ENCODE measurements at regions not wholly inside any gene's neighbourhood (a gene's known extent, or its start where the extent isn't known, plus 50 kb on each side); places are given as distances from the start of the nearest gene placed in this dataset.
"Not testable (repeated sequence)": the region's sequence is repeated elsewhere in the genome, so short reads cannot be mapped to it uniquely, and the experiment has no call there.

DNA sequence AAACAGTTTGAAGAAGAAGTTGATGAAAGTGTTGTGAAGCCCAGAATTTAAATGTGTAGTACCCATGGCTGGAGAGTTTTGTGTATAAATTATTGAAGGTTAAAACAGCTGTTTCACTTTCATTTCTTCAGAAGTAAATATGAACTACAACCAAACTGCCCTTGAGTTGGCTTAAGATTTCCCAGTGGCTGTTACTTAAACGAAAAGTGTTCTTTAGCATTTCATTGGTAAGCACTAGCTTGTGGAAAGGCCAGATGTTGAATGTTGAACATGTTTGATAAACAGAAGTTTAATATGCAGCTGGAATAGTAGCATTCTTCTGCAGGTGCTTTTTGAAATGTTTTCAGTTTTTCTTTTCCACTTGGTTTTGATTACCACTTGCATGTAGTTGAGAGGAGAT, 83.2 kb upstream of the TNRC6B start:
- peak in 1 of 4 experiments; percentile 51 for ATAC-seq (replicated peaks in 1 of 4)
- peaks cover 0 to 4% (median 0%) of the 10 kb centered on the region in 3 donors for H3K9me3 Mint-ChIP-seq
- Histone ChIP-seq H3K9me3 (no peaks in the 10 kb centered on the region), H3K27me3 (replicated peaks in 1 of 2; ENCODE audit: control insufficient read depth in 2 of 2, extremely low read depth in 1 of 2, insufficient read depth in 2 of 2, low read length in 1 of 2) (no peaks in the 10 kb centered on the region), H3K4me1 (ENCODE audit: control insufficient read depth in 1 of 2, extremely low read depth in 1 of 2, insufficient read depth in 2 of 2, low read length in 2 of 2) (peaks cover 16 to 37% of the 10 kb centered on the region in 2 experiments), H3K4me3 (ENCODE audit: control insufficient read depth in 1 of 2, extremely low read depth in 1 of 2, low read length in 1 of 2) (no peak overlapping the region), H3K27ac (ENCODE audit: low read length) (no peak overlapping the region), H3K36me3 (ENCODE audit: control insufficient read depth in 2 of 2, extremely low read depth in 1 of 2, insufficient read depth in 1 of 2, low read length in 1 of 2) (no peaks in the 10 kb centered on the region)
- H3K27me3 Mint-ChIP-seq: no peaks in the 10 kb centered on the region
- CTCF ChIA-PET: interaction anchor here (0.6 to 1.4 kb wide), 2 partner anchors 252 to 598 kb away, joined by 3 to 6 read pairs; partner anchors contain the start of gene ADSL (in 1 of the 2)
- POLR2A ChIA-PET: interaction anchor here in 1 of 2 donors (0.6 kb wide), 1 partner anchor 275 kb away, joined by 4 read pairs; no protein-coding TSS in a partner anchor
- 0% methylated on average over 1 of the region's 1 CpG for WGBS (ENCODE audit: insufficient coverage)
- peaks cover 75 to 79% (median 76%) of the 10 kb centered on the region in 3 donors for H3K4me1 Mint-ChIP-seq
- peaks cover 4% of the 10 kb centered on the region for H3K36me3 Mint-ChIP-seq
- H3K27ac Mint-ChIP-seq: peak overlapping the region; percentile 32 to 52
- DNase-seq: peak in 1 of 35 experiments; percentile 33
- H3K4me3 Mint-ChIP-seq: peak overlapping the region; percentile 46 to 56 (median 50)

DNA sequence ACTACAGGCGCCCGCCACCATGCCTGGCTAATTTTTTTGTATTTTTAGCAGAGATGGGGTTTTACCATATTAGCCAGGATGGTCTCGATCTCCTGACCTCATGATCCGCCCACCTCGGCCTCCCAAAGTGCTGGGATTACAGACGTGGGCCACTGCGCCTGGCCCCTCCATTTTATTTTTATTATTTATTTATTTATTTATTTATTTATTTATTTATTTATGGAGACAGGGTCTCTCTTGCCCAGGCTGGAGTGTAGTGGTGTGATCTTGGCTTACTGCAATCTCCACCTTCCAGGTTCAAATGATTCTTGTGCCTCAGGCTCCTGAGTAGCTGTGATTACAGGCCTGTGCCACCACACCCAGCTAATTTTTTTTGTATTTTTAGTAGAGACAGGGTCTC, 77.8 kb upstream of the TNRC6B start:
- CTCF ChIA-PET; H3K27ac ChIP-seq (ENCODE audit: low read length); DNase-seq; H3K27me3 ChIP-seq (replicated peaks in 1 of 2; ENCODE audit: control insufficient read depth in 2 of 2, extremely low read depth in 1 of 2, insufficient read depth in 2 of 2, low read length in 1 of 2); H3K36me3 Mint-ChIP-seq; H3K27ac Mint-ChIP-seq; H3K27me3 Mint-ChIP-seq; H3K9me3 Mint-ChIP-seq; H3K4me3 Mint-ChIP-seq; H3K9me3 ChIP-seq; H3K4me3 ChIP-seq (ENCODE audit: control insufficient read depth in 1 of 2, extremely low read depth in 1 of 2, low read length in 1 of 2); ATAC-seq (replicated peaks in 1 of 4); H3K36me3 ChIP-seq (ENCODE audit: control insufficient read depth in 2 of 2, extremely low read depth in 1 of 2, insufficient read depth in 1 of 2, low read length in 1 of 2): not testable (repeated sequence)
- WGBS (ENCODE audit: insufficient coverage): no CpG with 5 or more reads among the region's 7 CpGs
- POLR2A ChIA-PET: interaction anchor here (0.6 to 1.0 kb wide), 2 partner anchors 26 to 212 kb away, joined by 3 read pairs; no protein-coding TSS in a partner anchor
- peaks cover 13 to 18% of the 10 kb centered on the region in 2 experiments for H3K4me1 ChIP-seq (ENCODE audit: control insufficient read depth in 1 of 2, extremely low read depth in 1 of 2, insufficient read depth in 2 of 2, low read length in 2 of 2)
- H3K4me1 Mint-ChIP-seq: peaks cover 63 to 66% (median 63%) of the 10 kb centered on the region in 3 donors

DNA sequence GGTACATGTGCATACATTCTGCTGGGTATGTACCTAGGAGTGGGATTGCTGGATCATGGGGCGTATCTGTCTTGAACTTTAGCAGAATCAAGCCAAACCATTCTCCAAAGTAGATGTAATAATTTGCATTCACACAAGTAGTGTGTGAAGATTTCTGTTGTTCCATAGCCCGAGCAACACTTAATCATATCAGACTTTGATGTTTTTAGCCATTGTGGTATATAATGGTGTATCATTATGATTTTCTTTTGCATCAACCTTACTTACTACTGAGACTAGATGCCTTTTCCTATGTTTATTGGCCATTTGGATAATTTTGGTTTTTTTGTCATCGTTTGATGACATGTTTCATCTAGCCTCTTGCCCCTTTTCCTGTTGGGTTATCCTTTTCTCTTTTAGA, 72.0 kb upstream of the TNRC6B start:
- no peak for ATAC-seq (replicated peaks in 1 of 4)
- Histone ChIP-seq H3K36me3 (ENCODE audit: control insufficient read depth in 2 of 2, extremely low read depth in 1 of 2, insufficient read depth in 1 of 2, low read length in 1 of 2) (no peaks in the 10 kb centered on the region), H3K9me3 (no peaks in the 10 kb centered on the region), H3K4me3 (ENCODE audit: control insufficient read depth in 1 of 2, extremely low read depth in 1 of 2, low read length in 1 of 2) (no peak overlapping the region), H3K4me1 (ENCODE audit: control insufficient read depth in 1 of 2, extremely low read depth in 1 of 2, insufficient read depth in 2 of 2, low read length in 2 of 2) (peaks cover 17 to 25% of the 10 kb centered on the region in 2 experiments), H3K27ac (ENCODE audit: low read length) (no peak overlapping the region), H3K27me3 (replicated peaks in 1 of 2; ENCODE audit: control insufficient read depth in 2 of 2, extremely low read depth in 1 of 2, insufficient read depth in 2 of 2, low read length in 1 of 2) (no peaks in the 10 kb centered on the region)
- no CpG with 5 or more reads among the region's 3 CpGs for WGBS (ENCODE audit: insufficient coverage)
- Mint-ChIP-seq H3K27me3 (no peaks in the 10 kb centered on the region), H3K4me1 (peaks cover 81 to 86% (median 81%) of the 10 kb centered on the region in 3 donors), H3K4me3 (peak overlapping the region in 1 of 3 donors; percentile 81), H3K27ac (peak overlapping the region; percentile 68 to 84), H3K9me3 (no peaks in the 10 kb centered on the region), H3K36me3 (peaks cover 2% of the 10 kb centered on the region)
- CTCF ChIA-PET: no interaction called here
- DNase-seq: no peak
- POLR2A ChIA-PET: no interaction called here

DNA sequence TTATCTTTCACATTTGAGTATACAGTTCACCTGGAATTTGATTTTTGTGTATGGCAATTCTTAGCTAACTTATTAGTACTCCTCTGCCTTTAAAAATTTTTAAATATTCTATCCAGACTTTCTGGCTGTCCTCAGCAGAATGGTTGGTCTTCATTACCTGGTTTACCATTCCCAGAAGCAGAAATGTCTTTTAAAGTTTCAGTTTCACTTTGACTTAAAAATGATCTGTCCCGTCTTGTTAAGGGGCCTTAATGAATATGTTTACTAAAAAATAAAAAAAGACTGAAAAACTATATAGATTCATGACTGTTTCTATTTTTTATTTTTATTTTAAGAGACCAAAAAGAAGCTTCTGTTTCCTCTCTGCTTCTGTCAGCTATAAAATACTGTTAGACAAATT, 70.5 kb upstream of the TNRC6B start:
- ChIA-PET POLR2A (interaction anchor here (0.6 to 1.1 kb wide), 2 partner anchors 48 to 63 kb away, joined by 3 to 5 read pairs; no protein-coding TSS in a partner anchor), CTCF (interaction anchor here (0.5 to 0.9 kb wide), 4 partner anchors 54 to 1753 kb away, joined by 3 to 5 read pairs (median 4); no protein-coding TSS in a partner anchor)
- no peaks in the 10 kb centered on the region for H3K9me3 Mint-ChIP-seq
- Histone ChIP-seq H3K4me1 (ENCODE audit: control insufficient read depth in 1 of 2, extremely low read depth in 1 of 2, insufficient read depth in 2 of 2, low read length in 2 of 2) (peaks cover 17 to 36% of the 10 kb centered on the region in 2 experiments), H3K4me3 (ENCODE audit: control insufficient read depth in 1 of 2, extremely low read depth in 1 of 2, low read length in 1 of 2) (peak overlapping the region in 1 of 2 donors; percentile 15), H3K9me3 (no peaks in the 10 kb centered on the region), H3K27ac (ENCODE audit: low read length) (peak overlapping the region; percentile 36), H3K36me3 (ENCODE audit: control insufficient read depth in 2 of 2, extremely low read depth in 1 of 2, insufficient read depth in 1 of 2, low read length in 1 of 2) (no peaks in the 10 kb centered on the region), H3K27me3 (replicated peaks in 1 of 2; ENCODE audit: control insufficient read depth in 2 of 2, extremely low read depth in 1 of 2, insufficient read depth in 2 of 2, low read length in 1 of 2) (no peaks in the 10 kb centered on the region)
- peak overlapping the region; percentile 76 to 84 for H3K27ac Mint-ChIP-seq
- peaks cover 2% of the 10 kb centered on the region for H3K36me3 Mint-ChIP-seq
- peak in 1 of 35 experiments; percentile 32 for DNase-seq
- peak overlapping the region; percentile 73 to 81 (median 81) for H3K4me3 Mint-ChIP-seq
- WGBS (ENCODE audit: insufficient coverage): no CpG with 5 or more reads among the region's 1 CpG
- ATAC-seq (replicated peaks in 1 of 4): peak in 1 of 4 experiments; percentile 37
- H3K27me3 Mint-ChIP-seq: no peaks in the 10 kb centered on the region
- H3K4me1 Mint-ChIP-seq: peaks cover 82 to 86% (median 83%) of the 10 kb centered on the region in 3 donors

DNA sequence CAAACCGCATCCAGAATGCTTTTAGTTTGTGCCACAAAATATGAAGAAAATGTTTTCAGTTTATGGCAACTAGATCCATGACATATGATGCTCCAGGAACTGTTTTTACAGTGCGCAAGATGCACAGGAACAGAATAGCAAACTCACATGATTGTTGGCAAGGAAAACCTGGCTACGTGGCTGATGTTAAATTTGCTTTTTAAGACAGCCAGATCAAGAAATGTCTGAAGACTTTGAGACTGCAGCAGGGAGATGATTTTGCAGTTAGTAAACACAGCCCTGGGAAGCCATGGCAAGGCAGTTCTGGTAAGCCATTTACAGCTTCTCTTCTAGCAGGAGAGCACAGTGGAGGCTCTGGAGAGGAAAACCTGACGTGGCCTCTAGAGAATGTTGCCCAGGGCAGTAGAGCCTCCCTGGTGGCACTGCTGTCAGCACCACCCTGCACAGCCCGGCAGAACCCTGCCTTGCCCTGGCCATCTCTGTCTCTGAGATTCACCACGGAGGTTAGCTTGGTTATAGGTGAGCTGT, 69.8 kb upstream of the TNRC6B start:
- H3K36me3 Mint-ChIP-seq: peaks cover 2% of the 10 kb centered on the region
- peak in 2 of 35 experiments; percentile 16 for DNase-seq
- H3K4me3 ChIP-seq (ENCODE audit: control insufficient read depth in 1 of 2, extremely low read depth in 1 of 2, low read length in 1 of 2): peak overlapping the region; percentile 15 to 44
- POLR2A ChIA-PET: interaction anchor here (0.6 to 1.1 kb wide), 3 partner anchors 10 to 64 kb away, joined by 3 to 5 read pairs (median 4); no protein-coding TSS in a partner anchor
- no peaks in the 10 kb centered on the region for H3K9me3 Mint-ChIP-seq
- peak overlapping the region; percentile 82 to 84 for H3K27ac Mint-ChIP-seq
- H3K27me3 ChIP-seq (replicated peaks in 1 of 2; ENCODE audit: control insufficient read depth in 2 of 2, extremely low read depth in 1 of 2, insufficient read depth in 2 of 2, low read length in 1 of 2): no peaks in the 10 kb centered on the region
- H3K27me3 Mint-ChIP-seq: no peaks in the 10 kb centered on the region
- H3K4me3 Mint-ChIP-seq: peak overlapping the region; percentile 73 to 81 (median 81)
- peak; percentile 42 to 69 (median 44) for ATAC-seq (replicated peaks in 1 of 4)
- no peaks in the 10 kb centered on the region for H3K36me3 ChIP-seq (ENCODE audit: control insufficient read depth in 2 of 2, extremely low read depth in 1 of 2, insufficient read depth in 1 of 2, low read length in 1 of 2)
- WGBS (ENCODE audit: insufficient coverage): 42% methylated on average over 4 of the region's 6 CpGs
- CTCF ChIA-PET: interaction anchor here in 1 of 2 donors (0.9 kb wide), 1 partner anchor 64 kb away, joined by 3 read pairs; no protein-coding TSS in a partner anchor
- H3K4me1 Mint-ChIP-seq: peaks cover 88 to 92% (median 89%) of the 10 kb centered on the region in 3 donors
- no peaks in the 10 kb centered on the region for H3K9me3 ChIP-seq
- H3K27ac ChIP-seq (ENCODE audit: low read length): peak overlapping the region; percentile 36
- H3K4me1 ChIP-seq (ENCODE audit: control insufficient read depth in 1 of 2, extremely low read depth in 1 of 2, insufficient read depth in 2 of 2, low read length in 2 of 2): peaks cover 17 to 41% of the 10 kb centered on the region in 2 experiments

DNA sequence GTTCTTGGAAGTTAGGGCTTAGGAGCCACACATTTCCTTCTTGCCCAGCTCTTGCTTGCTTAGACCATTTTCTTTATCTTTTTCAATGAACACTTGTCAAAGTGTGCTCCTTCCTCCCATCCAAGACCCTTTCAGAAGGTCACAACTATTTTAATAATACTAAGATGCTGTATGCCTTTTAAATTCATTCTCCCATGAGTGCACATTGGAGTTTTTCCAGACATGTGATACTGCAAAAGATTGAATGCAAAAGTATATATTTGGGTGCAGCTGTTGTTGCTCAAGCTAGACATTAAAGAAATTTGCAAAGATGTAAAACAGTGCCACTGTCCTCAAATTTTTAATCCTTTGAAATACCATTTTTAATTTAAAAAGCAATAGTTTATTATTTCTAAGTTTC, 69.3 kb upstream of the TNRC6B start:
- POLR2A ChIA-PET: interaction anchor here (0.6 to 1.1 kb wide), 3 partner anchors 10 to 110 kb away, joined by 4 to 7 read pairs (median 5); no protein-coding TSS in a partner anchor
- no peak for ATAC-seq (replicated peaks in 1 of 4)
- H3K4me1 ChIP-seq (ENCODE audit: control insufficient read depth in 1 of 2, extremely low read depth in 1 of 2, insufficient read depth in 2 of 2, low read length in 2 of 2): peaks cover 17 to 41% of the 10 kb centered on the region in 2 experiments

More for the DNA sequence above, 69.3 kb upstream of the TNRC6B start:
- Histone ChIP-seq H3K27me3 (replicated peaks in 1 of 2; ENCODE audit: control insufficient read depth in 2 of 2, extremely low read depth in 1 of 2, insufficient read depth in 2 of 2, low read length in 1 of 2) (no peaks in the 10 kb centered on the region), H3K9me3 (no peaks in the 10 kb centered on the region), H3K4me3 (ENCODE audit: control insufficient read depth in 1 of 2, extremely low read depth in 1 of 2, low read length in 1 of 2) (no peak overlapping the region), H3K36me3 (ENCODE audit: control insufficient read depth in 2 of 2, extremely low read depth in 1 of 2, insufficient read depth in 1 of 2, low read length in 1 of 2) (no peaks in the 10 kb centered on the region), H3K27ac (ENCODE audit: low read length) (peak overlapping the region; percentile 36)
- Mint-ChIP-seq H3K36me3 (peaks cover 2% of the 10 kb centered on the region), H3K27ac (peak overlapping the region; percentile 82 to 84), H3K4me3 (peak overlapping the region; percentile 73 to 81 (median 81)), H3K9me3 (no peaks in the 10 kb centered on the region), H3K4me1 (peaks cover 89 to 93% (median 90%) of the 10 kb centered on the region in 3 donors), H3K27me3 (no peaks in the 10 kb centered on the region)
- CTCF ChIA-PET: no interaction called here
- DNase-seq: no peak

Measured in T-cell (primary cell).